Activated CD4-positive, alpha-beta T cell treated with anti-CD3 and anti-CD28 coated beads, Interleukin-2, Interleukin-6, amounts not matched to agents 100 ng/mL and 50 ng/mL, durations not matched to agents 16 hours and 8 hours (primary cell): ENCODE measurements at regions not wholly inside any gene's neighbourhood (a gene's known extent, or its start where the extent isn't known, plus 50 kb on each side); places are given as distances from the start of the nearest gene placed in this dataset.
"Not testable (repeated sequence)": the region's sequence is repeated elsewhere in the genome, so short reads cannot be mapped to it uniquely, and the experiment has no call there.

Experiments
- DNase-seq: peaks from one replicate; pipeline ENCODE4 v3.0.0-alpha.2; 2020

DNA sequence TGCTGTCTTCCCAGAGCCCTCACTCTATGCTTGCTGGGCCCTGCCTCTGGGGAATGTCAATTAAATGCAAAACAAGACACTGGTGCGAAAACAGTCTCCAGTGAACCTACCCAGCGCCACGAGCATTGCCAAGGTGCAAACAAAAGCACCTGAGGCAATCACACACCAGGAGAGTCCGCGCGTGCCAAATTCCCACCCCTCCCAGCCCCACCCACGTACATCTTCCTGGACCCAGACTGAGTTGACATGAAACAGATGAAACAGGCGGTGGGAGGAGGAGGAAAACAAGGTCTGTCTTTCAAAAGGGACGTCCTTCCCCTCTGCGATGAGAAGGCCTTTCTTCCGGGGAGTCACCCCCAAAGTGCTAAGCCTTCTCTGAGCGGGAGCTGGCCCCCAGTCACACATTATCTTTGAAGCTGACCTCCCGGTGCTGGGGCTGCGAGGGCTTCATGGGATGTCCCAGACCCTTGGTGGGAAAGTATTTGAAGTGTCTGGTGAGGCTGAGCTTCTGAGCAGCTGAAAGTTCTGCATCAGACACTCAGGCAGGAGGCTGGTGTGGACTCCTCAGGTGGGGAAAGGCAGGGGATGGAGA is 200.4 kb downstream of the AXIN2 start:
- no peak for DNase-seq

DNA sequence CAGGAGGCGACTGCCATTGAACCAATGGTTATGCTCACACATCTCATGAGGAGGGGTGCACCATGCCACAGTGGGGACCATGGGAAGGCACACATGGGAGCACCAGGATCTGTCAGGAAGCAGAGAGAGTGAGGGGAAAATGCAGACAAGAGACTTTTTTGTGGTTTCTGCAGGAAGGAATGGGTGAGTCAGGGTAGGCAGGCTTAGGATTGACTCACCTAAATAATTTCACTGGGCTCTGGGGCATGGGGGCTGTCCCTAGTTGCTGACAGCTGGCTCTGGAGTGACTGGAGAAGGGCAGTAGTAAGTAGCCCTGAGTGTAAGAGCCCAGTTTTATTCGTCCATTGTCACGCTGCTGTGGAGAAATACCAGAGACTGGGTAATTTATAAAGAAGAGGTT is 202.4 kb downstream of the AXIN2 start:
- DNase-seq: peak; percentile 30

GRCh38 chr17:65356536-65356935 is 204.9 kb downstream of the AXIN2 start:
- DNase-seq: no peak

GRCh38 chr17:65355246-65355645 is 206.2 kb downstream of the AXIN2 start:
- DNase-seq: no peak

DNA sequence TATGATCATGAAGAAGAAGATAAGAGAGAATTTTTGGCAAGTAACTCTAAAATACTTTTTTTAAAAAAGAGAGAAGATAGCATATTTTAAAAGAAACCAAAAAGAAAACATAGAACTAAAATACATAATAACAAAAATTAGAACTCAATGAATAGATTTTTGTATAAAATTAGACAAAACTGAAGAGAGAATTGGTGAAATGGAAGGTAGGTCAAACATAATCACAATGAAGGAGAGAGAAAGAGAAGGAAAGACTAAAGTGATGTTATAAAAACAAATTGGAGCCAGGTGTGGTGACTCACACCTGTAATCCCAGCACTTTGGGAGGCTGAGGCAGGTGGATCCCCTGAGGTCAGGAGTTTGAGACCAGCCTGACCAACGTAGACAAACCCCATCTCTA is 211.5 kb downstream of the AXIN2 start:
- no peak for DNase-seq

DNA sequence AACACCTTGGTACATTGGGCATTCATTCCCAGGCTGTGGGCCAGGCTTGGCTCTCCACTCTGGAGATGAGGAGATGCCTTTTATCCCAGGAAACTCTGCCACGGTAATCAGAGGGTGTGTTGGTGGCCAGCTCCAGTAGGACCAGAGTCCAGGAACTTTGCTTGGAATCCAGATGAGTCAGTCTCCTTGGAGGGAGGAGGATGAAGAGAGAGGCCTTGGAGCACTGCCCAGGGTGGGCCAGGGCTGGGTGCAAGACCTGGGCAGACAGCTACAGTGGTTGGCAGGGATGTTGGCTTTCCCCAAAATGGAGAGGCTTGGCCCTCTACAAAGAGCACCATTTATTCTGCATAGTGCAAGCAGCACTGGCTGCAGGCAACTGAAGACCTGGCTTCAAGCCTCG is 209.0 kb downstream of the RGS9 start:
- no peak for DNase-seq

GRCh38 chr17:65345261-65346005 is 208.3 kb downstream of the RGS9 start:
- no peak for DNase-seq

GRCh38 chr17:65340401-65340800 is 203.2 kb downstream of the RGS9 start:
- no peak for DNase-seq

- no peak for DNase-seq
Observed at GRCh38 chr17:65334406-65334805, 197.2 kb downstream of the RGS9 start.

DNA sequence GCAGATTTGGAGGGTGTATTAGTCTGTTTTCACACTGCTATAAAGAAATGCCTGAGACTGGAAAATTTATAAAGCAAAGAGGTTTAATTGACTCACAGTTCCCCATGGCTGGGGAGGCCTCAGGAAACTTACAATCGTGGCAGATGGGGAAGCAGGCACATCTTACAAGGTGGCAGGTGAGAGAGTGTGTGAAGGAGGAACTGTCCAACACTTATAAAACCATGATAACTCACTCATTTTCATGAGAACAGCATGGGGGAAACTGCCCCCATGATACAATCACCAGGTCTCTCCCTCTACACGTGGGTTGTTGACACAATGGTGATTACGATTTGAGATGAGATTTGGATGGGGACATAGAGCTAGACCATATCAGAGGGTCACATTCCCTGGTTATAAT is 195.6 kb downstream of the RGS9 start:
- DNase-seq: no peak

- DNase-seq: no peak
Observed at GRCh38 chr17:65332375-65332774, 195.2 kb downstream of the RGS9 start.

- DNase-seq: no peak
Observed at GRCh38 chr17:65328567-65328966, 191.4 kb downstream of the RGS9 start.

- DNase-seq: no peak
Observed at GRCh38 chr17:65324611-65325342, 187.6 kb downstream of the RGS9 start.

DNA sequence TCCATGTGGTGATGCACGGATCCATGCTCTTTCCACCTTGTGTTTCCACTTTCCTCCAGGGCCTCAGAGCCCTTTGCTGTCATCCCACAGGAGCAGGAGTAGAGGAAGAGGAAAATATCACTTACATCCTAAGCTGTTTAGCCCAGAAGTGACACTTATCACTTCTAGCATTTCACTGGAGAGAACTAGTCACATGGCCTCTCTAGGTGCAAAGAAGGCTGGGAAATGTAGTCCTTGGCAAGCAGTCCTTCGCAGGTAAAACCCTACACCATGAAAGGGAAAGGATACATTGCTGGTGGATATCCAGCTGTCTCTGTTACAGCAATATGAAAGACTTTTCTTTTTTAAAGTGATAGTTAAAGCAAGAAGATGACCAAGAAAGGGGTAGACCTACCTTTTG is 185.9 kb downstream of the RGS9 start:
- no peak for DNase-seq

DNA sequence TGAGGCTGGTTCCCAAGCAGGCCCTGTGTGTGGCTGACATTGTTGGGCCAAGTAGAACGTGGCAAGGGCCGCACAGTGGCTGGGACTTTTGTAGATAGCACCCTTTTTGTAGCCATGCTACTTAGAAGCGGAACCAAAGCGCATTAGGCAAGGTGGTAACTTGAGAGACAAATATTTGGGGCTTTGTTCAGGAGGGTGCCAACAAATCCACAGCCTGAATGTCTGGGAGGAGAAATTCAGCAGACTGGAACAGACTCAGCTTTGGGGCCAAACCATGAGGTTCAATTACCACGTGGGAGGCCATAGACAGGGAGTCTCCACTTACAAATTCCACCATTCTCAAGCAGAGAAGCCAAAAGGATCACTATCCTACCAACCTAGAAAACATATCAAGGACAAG is 183.7 kb downstream of the RGS9 start:
- no peak for DNase-seq

- peak; percentile 11 for DNase-seq
Observed at GRCh38 chr17:65314212-65314611, 177.0 kb downstream of the RGS9 start.

DNA sequence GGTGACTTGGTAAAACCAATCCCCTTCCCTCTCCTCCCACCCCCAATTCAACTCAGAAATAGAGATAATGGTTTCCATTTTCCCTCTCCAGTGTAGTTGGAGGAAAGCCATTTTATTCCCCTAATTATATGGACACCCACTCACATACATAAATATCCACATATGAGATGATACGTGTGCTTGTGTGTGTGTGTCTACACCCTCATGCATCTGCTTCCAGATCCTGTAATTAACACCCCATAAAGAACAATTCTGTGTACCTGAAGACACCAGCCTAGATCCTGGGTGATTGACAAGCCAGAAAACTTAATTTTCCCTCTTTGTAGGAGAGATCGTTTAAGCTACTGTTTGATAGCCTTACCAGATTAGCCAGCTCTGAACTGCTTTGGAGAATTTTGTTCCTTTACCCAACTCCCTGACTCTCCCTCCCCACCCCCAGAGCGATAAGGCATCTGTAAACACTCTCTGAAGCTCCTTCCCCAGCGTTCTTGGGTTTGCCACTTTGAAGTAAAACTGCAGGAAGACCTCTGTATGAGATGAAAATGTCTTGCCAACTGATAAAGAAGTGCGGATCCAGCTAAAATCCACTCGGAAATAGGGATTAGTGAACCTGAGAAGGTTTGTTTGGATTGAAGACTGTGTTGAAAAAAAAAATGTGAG is 175.7 kb downstream of the RGS9 start:
- DNase-seq: no peak

GRCh38 chr17:65311261-65311660 is 174.1 kb downstream of the RGS9 start:
- DNase-seq: no peak

DNA sequence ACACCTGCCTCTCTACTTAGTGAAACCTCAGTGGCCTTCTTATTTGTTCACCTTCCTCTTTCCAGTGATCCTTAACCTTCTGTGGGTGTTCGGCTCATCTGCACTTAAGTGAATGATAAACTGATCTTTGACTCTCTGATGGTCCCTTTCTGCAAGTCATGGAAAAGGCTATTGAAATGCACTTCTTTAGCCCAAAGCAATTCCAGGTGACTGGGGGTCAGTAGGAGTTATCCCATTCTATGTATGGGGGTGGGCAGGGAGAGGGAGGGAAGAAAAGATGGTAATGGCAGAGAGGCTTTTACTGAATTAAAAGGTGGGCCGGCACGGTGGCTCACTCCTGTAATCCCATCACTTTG is 170.8 kb downstream of the RGS9 start:
- DNase-seq: no peak

DNA sequence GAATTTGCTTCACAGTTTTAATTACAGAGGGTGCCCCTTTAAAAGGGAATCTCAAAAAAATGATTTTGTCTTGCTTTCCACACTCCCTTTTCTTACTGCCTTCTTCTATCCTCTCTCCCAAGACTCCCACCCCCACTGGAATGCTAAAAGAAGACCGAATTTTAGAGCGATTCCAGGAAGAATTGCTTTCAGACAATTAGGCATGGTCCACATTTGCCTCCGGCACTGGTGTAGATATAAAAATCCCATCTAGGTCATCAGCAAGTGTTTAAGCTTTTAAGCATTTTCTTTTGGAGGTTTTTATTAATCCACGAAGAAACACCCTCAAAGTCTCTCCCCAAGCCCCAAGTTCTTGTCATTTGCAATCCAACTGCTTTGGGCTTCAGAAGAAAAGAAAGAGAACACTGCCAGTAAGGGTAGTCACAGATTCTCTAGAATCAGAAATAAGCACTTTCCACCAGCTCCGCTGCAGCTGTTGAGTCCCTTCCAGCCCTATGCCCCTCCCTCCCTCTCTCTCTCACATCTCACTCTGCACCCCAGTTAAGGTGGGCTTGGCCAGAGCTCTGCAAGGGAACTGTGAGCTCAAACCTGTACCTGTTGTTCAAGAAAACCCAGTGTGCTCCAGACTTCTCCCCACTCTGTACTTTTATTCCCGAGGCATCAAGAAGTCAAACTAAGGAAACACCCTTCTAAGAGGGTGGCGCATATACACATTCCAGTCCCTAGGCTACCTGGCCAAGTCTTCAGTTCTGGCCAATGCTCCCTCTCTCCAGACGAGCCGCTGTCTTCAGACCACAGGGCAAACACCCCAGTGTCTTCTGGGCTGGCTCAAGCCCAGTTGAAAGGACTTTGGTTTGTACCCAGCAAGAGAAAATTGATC is 170.2 kb downstream of the RGS9 start:
- DNase-seq: no peak

GRCh38 chr17:65305778-65306177 is 168.6 kb downstream of the RGS9 start:
- no peak for DNase-seq

DNA sequence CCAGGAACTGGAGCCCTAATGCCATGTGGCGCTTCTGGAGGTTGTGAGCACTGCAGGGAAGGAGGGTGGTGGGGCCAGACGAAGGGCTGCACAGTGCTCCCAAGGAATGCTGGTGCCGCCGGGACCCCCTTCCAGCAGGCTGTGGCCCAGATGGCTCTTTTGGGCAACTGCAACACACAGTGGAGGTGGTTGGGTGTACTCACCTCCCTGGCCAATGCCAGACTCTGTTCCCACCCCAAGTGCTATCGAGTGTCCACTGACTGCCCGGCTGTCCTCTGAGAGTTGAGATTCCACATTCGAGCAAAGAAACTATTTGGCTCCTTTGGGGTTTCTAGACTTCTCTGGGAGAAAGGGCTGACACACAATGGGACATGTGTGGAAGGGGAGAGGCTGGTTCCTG is 167.9 kb downstream of the RGS9 start:
- no peak for DNase-seq

GRCh38 chr17:65301882-65302281 is 164.7 kb downstream of the RGS9 start:
- not testable (repeated sequence) for DNase-seq
